Breast epithelium (tissue), 4 donors: ENCODE measurements at regions not wholly inside any gene's neighbourhood (a gene's known extent, or its start where the extent isn't known, plus 50 kb on each side); places are given as distances from the start of the nearest gene placed in this dataset.
"Not testable (repeated sequence)": the region's sequence is repeated elsewhere in the genome, so short reads cannot be mapped to it uniquely, and the experiment has no call there.

Experiments
- DNase-seq, 2 donors: peaks; one replicate each; pipeline ENCODE4 v3.0.0-alpha.2; 2019; ENCODE audit warnings: low spot score in 2 of 2
- H3K27ac ChIP-seq, 2 donors: fragments of 200-600 bp; sonication (generic) in 1 of 2; one replicate each; pipeline ENCODE4 v1.5.1; 2016 to 2019; ENCODE audit warnings: mild to moderate bottlenecking in 1 of 2
- H3K27me3 ChIP-seq, 2 donors: fragments of 200-600 bp; sonication (generic) in 1 of 2; one replicate each; pipeline versions ENCODE4 v1.5.1 to v1.6.0; 2017 to 2019; ENCODE audit warnings: control low read depth in 1 of 2, mild to moderate bottlenecking in 1 of 2
- H3K36me3 ChIP-seq: fragments of 200-600 bp; one replicate; pipeline ENCODE4 v1.5.1; 2019
- H3K4me1 ChIP-seq, 2 donors: fragments of 200-600 bp; sonication (generic); one replicate each; pipeline ENCODE4 v1.5.1; 2016 to 2019; ENCODE audit warnings: control low read depth in 1 of 2
- H3K4me3 ChIP-seq, 3 donors: fragments of 200-600 bp; sonication (generic); 1 replicate in 2 of 3; 2 replicates in 1 of 3; pipeline ENCODE4 v1.5.1; 2016 to 2019; ENCODE audit warnings: mild to moderate bottlenecking in 3 of 3, moderate library complexity in 2 of 3
- H3K9me3 ChIP-seq, 2 donors: fragments of 200-600 bp; sonication (generic) in 1 of 2; one replicate each; pipeline ENCODE4 v1.5.1; 2016 to 2019; ENCODE audit warnings: control low read depth in 1 of 2
- CTCF ChIP-seq, 3 donors: fragments of 450-650 bp; IDR thresholded peaks; one replicate each; pipeline ENCODE4 v1.5.1; 2016 to 2017; ENCODE audit warnings: antibody characterized with exemption in 3 of 3, mild to moderate bottlenecking in 3 of 3, moderate library complexity in 3 of 3
- POLR2A ChIP-seq: fragments of 450-650 bp; IDR thresholded peaks from one replicate; pipeline ENCODE4 v1.6.1; 2016; ENCODE audit warnings: antibody characterized with exemption, mild to moderate bottlenecking, moderate library complexity
- POLR2AphosphoS5 ChIP-seq, 3 donors: sonication (generic); formaldehyde crosslinking; IDR thresholded peaks; one replicate each; pipeline ENCODE4 v1.6.1; 2017; ENCODE audit warnings: antibody characterized with exemption in 3 of 3
- intact Hi-C: fragments of 100-400 bp; cut with DNase I; formaldehyde crosslinking; loops from one replicate; pipeline ENCODE4 v1.15.1; 2023; ENCODE audit warnings: low total_unique reads

GRCh38 chr15:20272422-20273184 lies 269.0 kb downstream of the GOLGA6L6 start:
- no peak for TF ChIP-seq POLR2A
- no peak for TF ChIP-seq CTCF (IDR thresholded peaks at IDR 0.05)
- TF ChIP-seq POLR2AphosphoS5 (IDR thresholded peaks at IDR 0.05): no peak
- Histone ChIP-seq H3K9me3 (peaks cover 28 to 34% of the 10 kb centered on the region in 2 donors), H3K36me3 (no peaks in the 10 kb centered on the region), H3K27ac (no peak overlapping the region), H3K4me3 (no peak overlapping the region), H3K4me1 (no peaks in the 10 kb centered on the region), H3K27me3 (peaks cover 0 to 2% of the 10 kb centered on the region in 2 donors)
- intact Hi-C loops: no loop called here
- no peak for DNase-seq

- peaks cover 20 to 24% of the 10 kb centered on the region in 2 donors for H3K9me3 ChIP-seq
- peaks cover 0 to 2% of the 10 kb centered on the region in 2 donors for H3K27me3 ChIP-seq
- TF ChIP-seq POLR2AphosphoS5 (IDR thresholded peaks at IDR 0.05): no peak
- TF ChIP-seq CTCF (IDR thresholded peaks at IDR 0.05): no peak
- TF ChIP-seq POLR2A: no peak
- no peaks in the 10 kb centered on the region for H3K4me1 ChIP-seq
- DNase-seq: no peak
- no peak overlapping the region for H3K27ac ChIP-seq
- H3K36me3 ChIP-seq: no peaks in the 10 kb centered on the region
- no peak overlapping the region for H3K4me3 ChIP-seq
- intact Hi-C loops: no loop called here
These were observed 270.0 kb downstream of the GOLGA6L6 start for GRCh38 chr15:20271647-20272046.

- H3K4me1 ChIP-seq, intact Hi-C loops, DNase-seq, H3K4me3 ChIP-seq, H3K36me3 ChIP-seq, H3K27ac ChIP-seq, H3K27me3 ChIP-seq: not testable (repeated sequence)
- H3K9me3 ChIP-seq: peaks cover 16 to 19% of the 10 kb centered on the region in 2 donors
These were observed 271.6 kb downstream of the GOLGA6L6 start for GRCh38 chr15:20269956-20270355.

- H3K4me3 ChIP-seq, H3K36me3 ChIP-seq, H3K27me3 ChIP-seq: not testable (repeated sequence)
These were observed 273.6 kb downstream of the GOLGA6L6 start for GRCh38 chr15:20267996-20268395.

GRCh38 chr15:20267051-20267730 lies 274.4 kb downstream of the GOLGA6L6 start:
- H3K9me3 ChIP-seq, H3K4me3 ChIP-seq, H3K4me1 ChIP-seq, H3K27ac ChIP-seq, intact Hi-C loops, H3K36me3 ChIP-seq, H3K27me3 ChIP-seq, DNase-seq: not testable (repeated sequence)

More at GRCh38 chr15:20267996-20268395, 273.6 kb downstream of the GOLGA6L6 start:
- H3K27ac ChIP-seq, H3K4me1 ChIP-seq, DNase-seq, intact Hi-C loops: not testable (repeated sequence)
- H3K9me3 ChIP-seq: peaks cover 8 to 15% of the 10 kb centered on the region in 2 donors

DNA sequence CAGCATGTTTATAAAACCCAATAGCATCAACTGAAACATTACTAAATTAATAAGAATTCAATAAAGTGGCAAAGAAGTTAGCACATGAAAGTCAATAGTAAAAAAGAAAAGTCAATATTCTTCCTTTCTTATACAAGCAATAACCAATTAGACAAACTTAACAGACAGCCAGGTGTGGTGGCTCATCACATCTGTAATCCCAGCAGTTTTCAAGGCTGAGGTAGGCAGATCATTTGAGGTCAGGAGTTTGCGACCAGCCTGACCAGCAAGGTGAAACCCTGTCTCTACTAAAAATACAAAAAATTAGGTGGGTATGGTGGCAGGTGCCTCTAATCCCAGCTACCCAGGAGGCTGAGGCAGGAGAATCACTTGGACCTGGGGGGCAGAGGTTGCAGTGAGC lies 275.9 kb downstream of the GOLGA6L6 start:
- DNase-seq, H3K4me3 ChIP-seq, H3K36me3 ChIP-seq, H3K9me3 ChIP-seq, intact Hi-C loops, H3K27ac ChIP-seq, H3K27me3 ChIP-seq, H3K4me1 ChIP-seq: not testable (repeated sequence)

DNA sequence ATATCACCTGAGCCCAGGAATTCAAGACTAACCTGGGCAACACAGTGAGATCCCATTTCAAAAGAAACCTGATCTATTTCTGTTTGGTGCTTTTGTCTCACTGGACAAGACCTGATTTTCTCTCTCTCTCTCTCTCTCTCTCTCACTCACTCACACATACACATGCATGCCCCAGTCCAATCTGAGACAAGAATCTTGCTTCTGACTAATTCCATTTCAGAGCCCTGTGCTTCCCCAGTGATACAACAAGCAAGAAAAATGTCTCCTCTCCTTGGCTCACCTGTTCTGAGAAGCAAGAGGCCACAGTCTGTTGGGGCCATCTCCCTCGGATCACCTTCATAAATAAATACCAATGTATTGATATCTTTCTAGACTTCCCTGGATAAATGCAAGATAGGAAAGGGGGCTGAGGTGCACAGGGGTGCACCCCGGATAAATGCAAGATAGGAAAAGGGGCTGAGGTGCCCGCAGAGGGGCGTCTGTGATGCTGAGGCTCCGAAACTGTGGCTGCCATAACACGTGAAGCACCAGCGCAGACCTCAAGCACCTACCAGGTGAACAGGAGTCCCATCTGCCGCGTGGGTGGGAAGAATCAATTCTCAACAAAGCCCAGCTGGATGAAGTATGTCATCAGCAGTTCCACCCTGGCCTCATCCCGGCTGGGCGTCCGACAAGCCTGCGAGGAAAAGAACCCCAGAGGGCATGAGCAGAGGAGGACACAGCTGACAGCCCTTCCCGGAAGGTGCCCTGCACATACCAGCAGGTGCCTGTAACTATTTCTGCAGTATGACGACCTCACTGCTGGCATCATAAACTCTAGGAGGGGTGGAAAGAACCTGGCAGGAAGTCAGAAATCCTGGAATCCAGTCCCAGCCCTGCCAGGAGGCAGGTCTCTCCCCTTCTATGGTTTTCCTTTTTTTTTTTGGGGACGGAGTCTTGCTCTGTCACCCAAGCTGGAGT lies 280.0 kb downstream of the GOLGA6L6 start:
- H3K36me3 ChIP-seq, DNase-seq, H3K27me3 ChIP-seq, H3K4me1 ChIP-seq, H3K27ac ChIP-seq, H3K4me3 ChIP-seq, intact Hi-C loops: not testable (repeated sequence)
- H3K9me3 ChIP-seq: peaks cover 4 to 15% of the 10 kb centered on the region in 2 donors

- H3K4me1 ChIP-seq, DNase-seq, H3K4me3 ChIP-seq, H3K27ac ChIP-seq, H3K36me3 ChIP-seq, H3K27me3 ChIP-seq, intact Hi-C loops: not testable (repeated sequence)
- H3K9me3 ChIP-seq: peaks cover 4 to 19% of the 10 kb centered on the region in 2 donors
These were observed 280.9 kb downstream of the GOLGA6L6 start for GRCh38 chr15:20260650-20261049.

- intact Hi-C loops, H3K27me3 ChIP-seq, DNase-seq, H3K4me1 ChIP-seq, H3K4me3 ChIP-seq, H3K36me3 ChIP-seq, H3K27ac ChIP-seq: not testable (repeated sequence)
- H3K9me3 ChIP-seq: peaks cover 4 to 19% of the 10 kb centered on the region in 2 donors
These were observed 281.9 kb downstream of the GOLGA6L6 start for GRCh38 chr15:20259559-20260190.

DNA sequence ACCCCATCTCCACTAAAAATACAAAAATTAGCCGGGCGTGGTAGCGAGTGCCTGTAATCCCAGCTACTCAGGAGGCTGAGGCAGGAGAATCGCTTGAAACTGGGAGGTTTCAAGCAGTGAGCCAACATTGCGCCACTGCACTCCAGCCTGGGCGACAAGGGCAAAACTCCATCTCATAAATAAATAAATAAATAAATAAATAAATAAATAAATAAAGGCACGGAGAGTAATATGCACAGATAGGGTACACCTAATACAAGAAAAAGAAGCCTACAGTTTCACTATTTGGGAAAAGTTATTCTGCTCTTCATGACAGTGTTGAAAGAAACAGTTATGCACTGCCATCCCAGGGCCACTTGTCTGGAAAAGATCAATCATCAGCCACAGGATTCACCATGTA lies 285.2 kb downstream of the GOLGA6L6 start:
- DNase-seq, intact Hi-C loops: not testable (repeated sequence)

More for the DNA sequence above, 285.2 kb downstream of the GOLGA6L6 start:
- H3K4me3 ChIP-seq, H3K27me3 ChIP-seq, H3K4me1 ChIP-seq, H3K27ac ChIP-seq, H3K36me3 ChIP-seq: not testable (repeated sequence)
- peaks cover 4 to 19% of the 10 kb centered on the region in 2 donors for H3K9me3 ChIP-seq
